Heart right ventricle (tissue), 16 donors: ENCODE measurements at regions not wholly inside any gene's neighbourhood (a gene's known extent, or its start where the extent isn't known, plus 50 kb on each side); places are given as distances from the start of the nearest gene placed in this dataset.

Experiments
- ATAC-seq, 8 donors: fragments of 200-7000 bp; cut with Tn5 transposase; one replicate each; pipeline ENCODE4 v1.9.1; 2020; ENCODE audit warnings: mild to moderate bottlenecking in 8 of 8, moderate library complexity in 8 of 8, moderate number of reproducible peaks in 1 of 8
- DNase-seq, 2 donors: peaks; one replicate each; pipeline ENCODE4 v3.0.0-alpha.2; 2020
- H3K27ac ChIP-seq, 10 donors: fragments of 200-600 bp; sonication (generic) in 2 of 10; one replicate each; pipeline versions ENCODE4 v1.5.0 to v1.8.0; 2020 to 2022; ENCODE audit warnings: mild to moderate bottlenecking in 3 of 10
- H3K27me3 ChIP-seq, 7 donors: fragments of 200-600 bp; one replicate each; pipeline ENCODE4 v1.8.0; 2021 to 2022; ENCODE audit warnings: mild to moderate bottlenecking in 2 of 7
- H3K36me3 ChIP-seq, 9 donors: fragments of 200-600 bp; sonication (generic) in 1 of 9; one replicate each; pipeline versions ENCODE4 v1.5.0 to v1.8.0; 2020 to 2022; ENCODE audit warnings: mild to moderate bottlenecking in 2 of 9
- H3K4me1 ChIP-seq, 9 donors: fragments of 200-600 bp; sonication (generic) in 1 of 9; one replicate each; pipeline versions ENCODE4 v1.5.0 to v1.8.0; 2020 to 2022; ENCODE audit warnings: mild to moderate bottlenecking in 4 of 9
- H3K4me3 ChIP-seq, 10 donors: fragments of 200-600 bp; sonication (generic) in 2 of 10; one replicate each; pipeline versions ENCODE4 v1.5.0 to v1.8.0; 2020 to 2022; ENCODE audit warnings: mild to moderate bottlenecking in 7 of 10, moderate library complexity in 2 of 10
- H3K9me3 ChIP-seq, 11 donors: fragments of 200-600 bp in 10 of 11; sonication (generic) in 2 of 11; one replicate each; pipeline versions ENCODE4 v1.5.0 to v1.8.0; 2013 to 2022; ENCODE audit warnings: mild to moderate bottlenecking in 2 of 11, control low read depth in 1 of 11, moderate library complexity in 1 of 11
- CTCF ChIP-seq, 9 donors: fragments of 200-600 bp; sonication (generic) in 2 of 9; IDR thresholded peaks; one replicate each; pipeline versions ENCODE4 v1.5.0 to v1.8.0; 2021 to 2022; ENCODE audit warnings: antibody characterized with exemption in 9 of 9, mild to moderate bottlenecking in 5 of 9, moderate library complexity in 1 of 9
- WGBS, 2 donors: extraction: QIAGEN DNeasy Blood & Tissue Kit; methylation state at CpG; one replicate each; pipeline ENCODE4 v1.1.7; 2013; ENCODE audit warnings: inconsistent platforms in 1 of 2; 5-methylcytosine and 5-hydroxymethylcytosine counted together
- intact Hi-C, 10 donors: fragments of 100-400 bp; cut with DNase I; formaldehyde crosslinking; loops; one replicate each; pipeline versions ENCODE4 v1.11.1 to v1.14.2; 2022
- donor health status: Arrhythmogenic right ventricular cardiomyopathy.
- donor health status: ischemic (EF 13 %, LVEDD 7.1; RV severe dilation, severe dysfunction).
- donor health status: healthy with polysubstance abuse.
- donor health status: DM: no; HTN: yes; CAD: no.
- donor health status: DM: no; HTN: no; CAD: no.
- donor health status: ischemic (EF 25% LVEDD 6.9; RV normal size, moderate dysfunction).
- donor health status: ischemic (EF 25% LVEDD 5.7; RV mildly dilated, moderate dysfunction).
- donor health status: healthy.
- donor health status: DM: yes; HTN: yes; CAD: no.
- donor health status: Ischemic cardiomyopathy.
- donor health status: ischemic (EF 35%, LVEDD 5.7; RV mildly dilated, moderate dysfunction).
- donor health status: nonischemic (EF 11% LVEDD 7.7; RV severe dilation, severe dysfunction).
- donor health status: DM: yes; HTN: yes; CAD: no.
- donor health status: PGD.
- donor health status: ischemic (EF 29% LVEDD 5.4; RV normal size, mild dysfunction).
- donor health status: nonischemic (EF 23%, LVEDD 6.1; RV moderate dilation, normal function).

DNA sequence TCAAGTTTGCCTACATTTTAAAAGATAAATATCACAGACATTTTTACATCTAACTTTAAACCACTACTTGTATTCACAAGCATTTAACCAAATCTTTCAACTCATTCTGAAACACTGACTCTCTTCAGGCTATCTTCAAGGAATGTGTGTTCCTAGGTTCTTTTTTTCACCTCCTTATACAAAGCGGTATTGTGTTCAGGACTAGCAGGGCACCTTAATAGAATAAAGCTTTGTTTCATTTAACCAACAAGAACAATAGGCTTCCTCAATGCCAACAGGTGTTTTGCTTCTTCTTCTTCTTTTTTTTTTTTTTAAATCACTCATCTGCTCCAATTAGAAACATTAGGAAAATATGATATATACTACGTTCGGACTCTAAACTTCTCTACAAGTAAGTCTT, 212.9 kb upstream of the SEMA3E start:
- no peak for ATAC-seq
- 85 to 88% methylated on average over 3 of the region's 3 CpGs for WGBS, 2 donors

GRCh38 chr7:83859827-83860226, 210.9 kb upstream of the SEMA3E start:
- Histone ChIP-seq H3K4me3 (no peak overlapping the region), H3K36me3 (no peaks in the 10 kb centered on the region), H3K27me3 (no peaks in the 10 kb centered on the region), H3K4me1 (no peaks in the 10 kb centered on the region), H3K9me3 (no peaks in the 10 kb centered on the region), H3K27ac (no peak overlapping the region)
- intact Hi-C loops, result no loop called here
- ATAC-seq (no peak), DNase-seq (no peak)
- no peak for TF ChIP-seq CTCF (IDR thresholded peaks at IDR 0.05)
- 58 to 78% methylated on average over 1 of the region's 1 CpG for WGBS, 2 donors

More for the DNA sequence above, 212.9 kb upstream of the SEMA3E start:
- H3K27me3 ChIP-seq, result no peaks in the 10 kb centered on the region
- H3K27ac ChIP-seq, result no peak overlapping the region
- TF ChIP-seq CTCF (IDR thresholded peaks at IDR 0.05), result no peak
- no peak for DNase-seq
- no peak overlapping the region for H3K4me3 ChIP-seq
- H3K9me3 ChIP-seq, result no peaks in the 10 kb centered on the region
- intact Hi-C loops, result no loop called here
- no peaks in the 10 kb centered on the region for H3K4me1 ChIP-seq
- H3K36me3 ChIP-seq, result no peaks in the 10 kb centered on the region

- Histone ChIP-seq H3K36me3 (no peaks in the 10 kb centered on the region), H3K4me3 (no peak overlapping the region), H3K4me1 (no peaks in the 10 kb centered on the region), H3K27me3 (no peaks in the 10 kb centered on the region), H3K9me3 (no peaks in the 10 kb centered on the region), H3K27ac (no peak overlapping the region)
- DNase-seq, result no peak
- intact Hi-C loops, result no loop called here
- TF ChIP-seq CTCF (IDR thresholded peaks at IDR 0.05), result no peak
- no peak for ATAC-seq
- 54 to 66% methylated on average over 1 of the region's 1 CpG for WGBS, 2 donors
These were observed 208.8 kb upstream of the SEMA3E start for GRCh38 chr7:83857691-83858090.

GRCh38 chr7:83856094-83856493, 207.2 kb upstream of the SEMA3E start:
- H3K4me1 ChIP-seq, result no peaks in the 10 kb centered on the region
- no peak for DNase-seq
- no peak overlapping the region for H3K27ac ChIP-seq
- H3K4me3 ChIP-seq, result no peak overlapping the region
- no peaks in the 10 kb centered on the region for H3K9me3 ChIP-seq
- H3K27me3 ChIP-seq, result no peaks in the 10 kb centered on the region
- no peak for ATAC-seq
- 89% methylated on average over 5 of the region's 5 CpGs for WGBS, 2 donors
- intact Hi-C loops, result no loop called here
- TF ChIP-seq CTCF (IDR thresholded peaks at IDR 0.05), result no peak
- H3K36me3 ChIP-seq, result no peaks in the 10 kb centered on the region

- H3K27me3 ChIP-seq, result no peaks in the 10 kb centered on the region
- no peaks in the 10 kb centered on the region for H3K4me1 ChIP-seq
- H3K4me3 ChIP-seq, result no peak overlapping the region
- WGBS, 2 donors, result 70 to 76% methylated on average over 2 of the region's 2 CpGs
- H3K36me3 ChIP-seq, result no peaks in the 10 kb centered on the region
- H3K9me3 ChIP-seq, result no peaks in the 10 kb centered on the region
- ATAC-seq, result no peak
- intact Hi-C loops, result no loop called here
- no peak for DNase-seq
- TF ChIP-seq CTCF (IDR thresholded peaks at IDR 0.05), result no peak
- H3K27ac ChIP-seq, result no peak overlapping the region
These were observed 203.2 kb upstream of the SEMA3E start for GRCh38 chr7:83852136-83852535.
